Mammary epithelial cell (primary cell): ENCODE measurements at regions not wholly inside any gene's neighbourhood (a gene's known extent, or its start where the extent isn't known, plus 50 kb on each side); places are given as distances from the start of the nearest gene placed in this dataset.

ENCODE experiments used
- CTCF ChIP-seq, 2 donors: IDR thresholded peaks in 1 of 2; conservative IDR thresholded peaks in 1 of 2; 2 replicates each; pipeline ENCODE4 v1.5.1; 2011 to 2012; ENCODE audit warnings: inconsistent platforms in 2 of 2, low read length in 2 of 2, mild to moderate bottlenecking in 2 of 2, control low read depth in 1 of 2, low read depth in 1 of 2; ENCODE audit not compliant: insufficient read depth in 1 of 2; ENCODE audit errors: extremely low read depth in 1 of 2
- EZH2 ChIP-seq: IDR thresholded peaks from 2 replicates; pipeline ENCODE4 v1.6.1; 2012; ENCODE audit warnings: low read length, inconsistent platforms, borderline replicate concordance

DNA sequence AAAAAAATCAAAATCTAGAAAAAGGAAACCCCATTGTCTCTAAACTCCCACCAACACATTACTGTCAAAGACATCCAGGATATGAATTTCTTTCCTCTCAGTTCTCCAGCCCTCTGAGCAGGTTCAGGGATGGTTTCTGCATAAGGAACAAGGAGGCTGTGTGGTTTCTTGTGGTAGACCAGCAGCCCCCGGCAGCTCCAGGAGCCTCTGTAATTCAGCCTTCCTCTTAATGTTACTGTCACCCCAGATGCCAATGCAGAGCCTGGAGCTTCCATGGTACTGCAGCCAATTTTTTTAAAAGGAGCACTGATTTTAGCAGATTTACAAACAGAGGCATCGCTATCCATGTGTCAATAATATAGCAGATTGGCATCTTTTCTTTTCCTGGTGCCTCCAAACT is 100.6 kb upstream of the FAM216B start:
- TF ChIP-seq CTCF (conservative IDR thresholded peaks at IDR 0.05 in 1 of 2, IDR thresholded peaks at IDR 0.05 in 1 of 2; ENCODE audit: extremely low read depth in 1 of 2, insufficient read depth in 1 of 2, low read depth in 1 of 2, low read length in 2 of 2) (no peak), EZH2 (no peak)
